K562 (cell line): ENCODE measurements at regions not wholly inside any gene's neighbourhood (a gene's known extent, or its start where the extent isn't known, plus 50 kb on each side); places are given as distances from the start of the nearest gene placed in this dataset.

Experiments
- ATAC-seq: fragments of 200-7000 bp; cut with Tn5 transposase; 3 replicates; pipeline ENCODE4 v1.9.1; 2020; ENCODE audit warnings: moderate library complexity
- BruUV-seq: library from RNA; stranded (reverse); fragments of 400-500 nt; replicated peaks from 2 replicates; lab custom pipeline; 2021; lab: Mats Ljungman, UMichigan
- CTCF ChIA-PET: fragments of 300-600 bp; formaldehyde crosslinking; extraction: SDS; loops from one replicate; lab custom pipeline; 2021; ENCODE audit warnings: low intra/inter-chr PET ratio; lab: Yijun Ruan, JAX
- POLR2A ChIA-PET: fragments of 300-600, 350-650 bp; sonication (Branson Sonifier 250); formaldehyde crosslinking; extraction: SDS; loops from one replicate; lab custom pipeline; 2021; ENCODE audit warnings: antibody characterized with exemption, inconsistent platforms; lab: Yijun Ruan, JAX
- DNase-seq, 4 experiments: peaks; one replicate each; pipeline versions ENCODE4 v3.0.0 to v3.0.0-alpha.2; 2011 to 2018; ENCODE audit warnings: low spot score in 3 of 4, mixed read lengths in 3 of 4; ENCODE audit errors: extremely low read depth in 1 of 4
- FAIRE-seq: peaks from 2 replicates; lab custom pipeline; 2011; peaks lifted over from hg19 to GRCh38; lab: Jason Lieb, UNC
- H2AFZ ChIP-seq: 2 replicates; pipeline ENCODE4 v1.6.0; 2011; ENCODE audit warnings: low read depth, low read length, control low read depth, inconsistent platforms
- H3K27ac ChIP-seq: fragments of 200-600 bp; 3 replicates; pipeline ENCODE4 v1.8.0; 2011; ENCODE audit warnings: low read depth, mild to moderate bottlenecking, control low read depth, inconsistent platforms, low read length, moderate library complexity, mixed read lengths; ENCODE audit errors: extremely low read depth
- H3K27me3 ChIP-seq, 2 experiments: fragments of 300-600 bp in 1 of 2; 2 replicates in 1 of 2; 3 replicates in 1 of 2; pipeline versions ENCODE4 v1.6.0 to v1.8.0; 2011; ENCODE audit warnings: inconsistent platforms in 2 of 2, low read length in 2 of 2, mild to moderate bottlenecking in 1 of 2, mixed read lengths in 1 of 2, moderate library complexity in 1 of 2; ENCODE audit not compliant: control insufficient read depth in 2 of 2, insufficient read depth in 2 of 2
- H3K36me3 ChIP-seq: fragments of 300-600 bp; 3 replicates; pipeline ENCODE4 v1.8.0; 2011; ENCODE audit warnings: mild to moderate bottlenecking, low read length, inconsistent platforms; ENCODE audit not compliant: control insufficient read depth, insufficient read depth
- H3K4me1 ChIP-seq, 2 experiments: fragments of 200-600 bp in 1 of 2; replicated peaks in 1 of 2; 2 replicates in 1 of 2; 3 replicates in 1 of 2; pipeline versions ENCODE4 v1.5.1 to v1.8.0; 2011; ENCODE audit warnings: inconsistent platforms in 2 of 2, low read length in 2 of 2, mild to moderate bottlenecking in 1 of 2, mixed read lengths in 1 of 2, moderate library complexity in 1 of 2; ENCODE audit not compliant: control insufficient read depth in 2 of 2, insufficient read depth in 2 of 2
- H3K4me2 ChIP-seq: 2 replicates; pipeline ENCODE4 v1.6.1; 2011; ENCODE audit warnings: low read length, control low read depth, inconsistent platforms, mixed read lengths; ENCODE audit not compliant: insufficient read depth
- H3K4me3 ChIP-seq: fragments of 200-600 bp; sonication (generic), shearing (Covaris generic); 2 replicates; pipeline ENCODE4 v1.5.1; 2016; ENCODE audit warnings: control low read depth, inconsistent platforms
- H3K79me2 ChIP-seq: fragments of 200-600 bp; 3 replicates; pipeline ENCODE4 v1.8.0; 2011; ENCODE audit warnings: low read length, inconsistent platforms; ENCODE audit not compliant: control insufficient read depth, insufficient read depth
- H3K9ac ChIP-seq, 2 experiments: 2 replicates each; pipeline versions ENCODE4 v1.6.0 to v1.6.1; 2011; ENCODE audit warnings: low read depth in 2 of 2, low read length in 2 of 2, control low read depth in 1 of 2, inconsistent platforms in 1 of 2, mild to moderate bottlenecking in 1 of 2, mixed read lengths in 1 of 2; ENCODE audit not compliant: insufficient read depth in 1 of 2
- H3K9me1 ChIP-seq: one replicate; pipeline ENCODE4 v1.6.0; 2011; ENCODE audit warnings: inconsistent platforms, mild to moderate bottlenecking, low read length, moderate library complexity; ENCODE audit not compliant: control insufficient read depth, insufficient read depth
- H3K9me3 ChIP-seq: replicated peaks from 2 replicates; pipeline ENCODE4 v1.5.1; 2011; ENCODE audit warnings: low read depth, low read length, inconsistent platforms; ENCODE audit not compliant: control insufficient read depth, insufficient read depth
- H4K20me1 ChIP-seq: replicated peaks from 2 replicates; pipeline ENCODE4 v1.6.1; 2011; ENCODE audit warnings: low read length, inconsistent platforms, mixed read lengths; ENCODE audit not compliant: control insufficient read depth, insufficient read depth
- CBX5 ChIP-seq: IDR thresholded peaks from 2 replicates; pipeline ENCODE4 v1.6.1; 2014; ENCODE audit warnings: low read depth, borderline replicate concordance
- FOSL1 ChIP-seq: fragments of 200-800 bp; sonication (Bioruptor generic); conservative IDR thresholded peaks from 2 replicates; pipeline ENCODE4 v1.6.1; 2016; ENCODE audit warnings: missing genetic modification characterization, missing compliant biosample characterization
- GABPB2 ChIP-seq: fragments of 250-450 bp; sonication (Bioruptor Pico); conservative IDR thresholded peaks from 2 replicates; pipeline ENCODE4 v1.5.1; 2021; ENCODE audit warnings: mild to moderate bottlenecking
- MEIS2 ChIP-seq: fragments of 450-650 bp; IDR thresholded peaks from 2 replicates; pipeline ENCODE4 v1.6.1; 2014; ENCODE audit warnings: mild to moderate bottlenecking; ENCODE audit not compliant: partially characterized antibody
- RBM14 ChIP-seq: fragments of 200-400 bp; formaldehyde crosslinking; IDR thresholded peaks from 2 replicates; pipeline ENCODE4 v1.6.1; 2018; ENCODE audit warnings: low read depth, mild to moderate bottlenecking, low read length, moderate library complexity, borderline replicate concordance; ENCODE audit not compliant: insufficient read depth
- SAFB2 ChIP-seq: fragments of 200-400 bp; formaldehyde crosslinking; IDR thresholded peaks from 2 replicates; pipeline ENCODE4 v1.6.1; 2018; ENCODE audit warnings: borderline replicate concordance, low read length, low read depth, moderate library complexity; ENCODE audit not compliant: severe bottlenecking
- SLC30A9 ChIP-seq: fragments of 250-450 bp; sonication (Bioruptor Pico); IDR thresholded peaks from 2 replicates; pipeline ENCODE4 v1.8.0; 2022; ENCODE audit warnings: mild to moderate bottlenecking, moderate library complexity
- WGBS: fragments of 100-300 bp; shearing (Covaris generic); methylation state at CpG from one replicate; pipeline ENCODE4 v1.1.6; 2016; ENCODE audit warnings: low coverage, mixed read lengths; ENCODE audit not compliant: insufficient coverage; ENCODE audit errors: missing lambda C conversion rate; 5-methylcytosine and 5-hydroxymethylcytosine counted together
- in situ Hi-C: fragments of 300-500 bp; cut with MboI; formaldehyde crosslinking; loops from 4 replicates; pipeline ENCODE4 v1.15.0; 2018; ENCODE audit warnings: inconsistent platforms, mixed read lengths
- intact Hi-C: fragments of 100-400 bp; cut with micrococcal nuclease; formaldehyde crosslinking; loops from 2 replicates; pipeline ENCODE4 v1.14.2; 2022
- TF ChIP-seq, protein P1 (sequence below): fragments of 250-450 bp; sonication (Bioruptor Pico); IDR thresholded peaks from 2 replicates; pipeline ENCODE4 v1.8.0; 2022; ENCODE audit warnings: inconsistent platforms

- no peak for TF ChIP-seq GABPB2
- TF ChIP-seq, protein P1, sequence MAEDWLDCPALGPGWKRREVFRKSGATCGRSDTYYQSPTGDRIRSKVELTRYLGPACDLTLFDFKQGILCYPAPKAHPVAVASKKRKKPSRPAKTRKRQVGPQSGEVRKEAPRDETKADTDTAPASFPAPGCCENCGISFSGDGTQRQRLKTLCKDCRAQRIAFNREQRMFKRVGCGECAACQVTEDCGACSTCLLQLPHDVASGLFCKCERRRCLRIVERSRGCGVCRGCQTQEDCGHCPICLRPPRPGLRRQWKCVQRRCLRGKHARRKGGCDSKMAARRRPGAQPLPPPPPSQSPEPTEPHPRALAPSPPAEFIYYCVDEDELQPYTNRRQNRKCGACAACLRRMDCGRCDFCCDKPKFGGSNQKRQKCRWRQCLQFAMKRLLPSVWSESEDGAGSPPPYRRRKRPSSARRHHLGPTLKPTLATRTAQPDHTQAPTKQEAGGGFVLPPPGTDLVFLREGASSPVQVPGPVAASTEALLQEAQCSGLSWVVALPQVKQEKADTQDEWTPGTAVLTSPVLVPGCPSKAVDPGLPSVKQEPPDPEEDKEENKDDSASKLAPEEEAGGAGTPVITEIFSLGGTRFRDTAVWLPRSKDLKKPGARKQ = no peak
- no peak for TF ChIP-seq RBM14
- TF ChIP-seq CBX5 = no peak
- peak; percentile 43 for TF ChIP-seq MEIS2
- no peak for TF ChIP-seq SLC30A9 (CRISPR knock-in tag)
- no peak for TF ChIP-seq SAFB2
- TF ChIP-seq FOSL1 (tag) = peak; percentile 44
- Histone ChIP-seq H2AFZ (no peak overlapping the region), H3K4me3 (no peak overlapping the region), H3K9me1 (no peaks in the 10 kb centered on the region), H3K4me1 (no peaks in the 10 kb centered on the region; a peak in 1 of 5 replicates), H3K36me3 (no peaks in the 10 kb centered on the region), H3K9ac (no peak overlapping the region), H3K9me3 (no peaks in the 10 kb centered on the region), H4K20me1 (no peaks in the 10 kb centered on the region; the same call in 1 of the 2 replicates), H3K4me2 (no peak overlapping the region), H3K27ac (no peak overlapping the region), H3K27me3 (peaks cover 9 to 11% of the 10 kb centered on the region in 2 experiments; a peak in 2 of 5 replicates), H3K79me2 (no peaks in the 10 kb centered on the region)
- POLR2A ChIA-PET = interaction anchor here (1.2 kb wide), 1 partner anchor 10 kb away, joined by 8 read pairs; no protein-coding TSS in a partner anchor
- no peak for DNase-seq
- intact Hi-C loops (no loop called here), in situ Hi-C loops (no loop called here)
- 0% methylated on average over 2 of the region's 2 CpGs for WGBS
- ATAC-seq = no peak
- no TSS peak for BruUV-seq
- FAIRE-seq = peak; percentile 23
- CTCF ChIA-PET = no interaction called here
These were observed 62.7 kb upstream of the ITGA11 start for GRCh38 chr15:68494573-68495110.
